ENCODE measurements at regions not wholly inside any gene's neighbourhood (a gene's known extent, or its start where the extent isn't known, plus 50 kb on each side); places are given as distances from the start of the nearest gene placed in this dataset.

GRCh38 chr6:119510246-119510645 lies 160.7 kb upstream of the MAN1A1 start:
- Histone ChIP-seq H3K27me3 (ENCODE audit: control insufficient read depth, insufficient read depth, low read length) (no peaks in the 10 kb centered on the region), H3K4me1 (ENCODE audit: control insufficient read depth, insufficient read depth, low read length) (no peaks in the 10 kb centered on the region), H3K36me3 (ENCODE audit: control insufficient read depth, insufficient read depth, low read length) (no peaks in the 10 kb centered on the region), H3K27ac (ENCODE audit: low read length) (no peak overlapping the region), H3K9me3 (ENCODE audit: control insufficient read depth, insufficient read depth, low read depth, low read length) (no peaks in the 10 kb centered on the region), H3K4me3 (ENCODE audit: low read depth in 2 of 2, low read length in 2 of 2) (no peak overlapping the region)
- ChIA-PET CTCF (no interaction called here), POLR2A (no interaction called here)
- intact Hi-C loops (cut with micrococcal nuclease; ENCODE audit: unreplicated experiment) = no loop called here
- BruUV-seq (replicated peaks) = no TSS peak
- in situ Hi-C loops (cut with HindIII; ENCODE audit: low pct_unique_long_range_greater_than_20kb, low sequenced_read_pairs) = no loop called here
- DNase-seq (ENCODE audit: low read depth, low spot score) (no peak), ATAC-seq (no peak)
- TF ChIP-seq CTCF (IDR thresholded peaks at IDR 0.05) (no peak), SIN3A (IDR thresholded peaks at IDR 0.05; ENCODE audit: borderline replicate concordance, insufficient read depth, low read depth, low read length) (no peak), POLR2AphosphoS5 (IDR thresholded peaks at IDR 0.05; ENCODE audit: low read depth, low read length) (no peak), REST (IDR thresholded peaks at IDR 0.05; ENCODE audit: insufficient read depth in 1 of 2, low read depth in 2 of 2, low read length in 1 of 2) (no peak), TCF7L2 (IDR thresholded peaks at IDR 0.05; ENCODE audit: low read depth, low read length) (no peak)

GRCh38 chr6:119506631-119507174 lies 157.1 kb upstream of the MAN1A1 start:
- TF ChIP-seq CTCF (IDR thresholded peaks at IDR 0.05) = no peak
- TF ChIP-seq REST (IDR thresholded peaks at IDR 0.05; ENCODE audit: insufficient read depth in 1 of 2, low read depth in 2 of 2, low read length in 1 of 2) = no peak
- no peak for TF ChIP-seq POLR2AphosphoS5 (IDR thresholded peaks at IDR 0.05; ENCODE audit: low read depth, low read length)
- TF ChIP-seq TCF7L2 (IDR thresholded peaks at IDR 0.05; ENCODE audit: low read depth, low read length) = no peak
- TF ChIP-seq SIN3A (IDR thresholded peaks at IDR 0.05; ENCODE audit: borderline replicate concordance, insufficient read depth, low read depth, low read length) = no peak
- Histone ChIP-seq H3K36me3 (ENCODE audit: control insufficient read depth, insufficient read depth, low read length) (no peaks in the 10 kb centered on the region), H3K27me3 (ENCODE audit: control insufficient read depth, insufficient read depth, low read length) (no peaks in the 10 kb centered on the region), H3K4me1 (ENCODE audit: control insufficient read depth, insufficient read depth, low read length) (no peaks in the 10 kb centered on the region), H3K9me3 (ENCODE audit: control insufficient read depth, insufficient read depth, low read depth, low read length) (no peaks in the 10 kb centered on the region), H3K4me3 (ENCODE audit: low read depth in 2 of 2, low read length in 2 of 2) (no peak overlapping the region), H3K27ac (ENCODE audit: low read length) (no peak overlapping the region)
- DNase-seq (ENCODE audit: low read depth, low spot score) (no peak), ATAC-seq (no peak)
- in situ Hi-C loops (cut with HindIII; ENCODE audit: low pct_unique_long_range_greater_than_20kb, low sequenced_read_pairs) (no loop called here), intact Hi-C loops (cut with micrococcal nuclease; ENCODE audit: unreplicated experiment) (no loop called here)
- ChIA-PET CTCF (no interaction called here), POLR2A (no interaction called here)
- no TSS peak for BruUV-seq (replicated peaks)
